ENCODE measurements at regions not wholly inside any gene's neighbourhood (a gene's known extent, or its start where the extent isn't known, plus 50 kb on each side); places are given as distances from the start of the nearest gene placed in this dataset.

DNA sequence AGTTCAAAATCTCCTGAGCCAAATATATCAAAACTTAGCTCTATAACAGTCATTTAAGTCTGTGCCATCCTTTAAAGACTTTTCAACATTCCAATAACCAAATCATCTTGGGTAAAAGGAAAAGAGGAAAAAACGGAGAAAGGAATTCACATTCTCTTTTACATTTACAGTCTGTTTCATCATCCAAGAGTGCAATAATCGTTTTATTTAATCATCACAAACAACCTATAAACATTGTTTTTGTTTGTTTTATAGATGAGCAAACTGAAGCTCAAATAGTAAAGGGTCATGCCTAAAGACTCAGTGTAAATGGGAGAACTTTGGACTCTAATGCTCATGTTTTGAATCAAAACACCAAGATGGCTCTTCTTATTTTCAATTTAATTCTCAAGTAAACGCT lies 252.3 kb downstream of the TOX3 start:
- TF ChIP-seq, protein P1, sequence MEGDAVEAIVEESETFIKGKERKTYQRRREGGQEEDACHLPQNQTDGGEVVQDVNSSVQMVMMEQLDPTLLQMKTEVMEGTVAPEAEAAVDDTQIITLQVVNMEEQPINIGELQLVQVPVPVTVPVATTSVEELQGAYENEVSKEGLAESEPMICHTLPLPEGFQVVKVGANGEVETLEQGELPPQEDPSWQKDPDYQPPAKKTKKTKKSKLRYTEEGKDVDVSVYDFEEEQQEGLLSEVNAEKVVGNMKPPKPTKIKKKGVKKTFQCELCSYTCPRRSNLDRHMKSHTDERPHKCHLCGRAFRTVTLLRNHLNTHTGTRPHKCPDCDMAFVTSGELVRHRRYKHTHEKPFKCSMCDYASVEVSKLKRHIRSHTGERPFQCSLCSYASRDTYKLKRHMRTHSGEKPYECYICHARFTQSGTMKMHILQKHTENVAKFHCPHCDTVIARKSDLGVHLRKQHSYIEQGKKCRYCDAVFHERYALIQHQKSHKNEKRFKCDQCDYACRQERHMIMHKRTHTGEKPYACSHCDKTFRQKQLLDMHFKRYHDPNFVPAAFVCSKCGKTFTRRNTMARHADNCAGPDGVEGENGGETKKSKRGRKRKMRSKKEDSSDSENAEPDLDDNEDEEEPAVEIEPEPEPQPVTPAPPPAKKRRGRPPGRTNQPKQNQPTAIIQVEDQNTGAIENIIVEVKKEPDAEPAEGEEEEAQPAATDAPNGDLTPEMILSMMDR (IDR thresholded peaks at IDR 0.05): no peak
- no peak for TF ChIP-seq POLR2A (IDR thresholded peaks at IDR 0.05)

Data from uterus (tissue), 2 donors.